DMS153 (cell line): ENCODE measurements at regions not wholly inside any gene's neighbourhood (a gene's known extent, or its start where the extent isn't known, plus 50 kb on each side); places are given as distances from the start of the nearest gene placed in this dataset.
"Not testable (repeated sequence)": the region's sequence is repeated elsewhere in the genome, so short reads cannot be mapped to it uniquely, and the experiment has no call there.

Experiments
- DNase-seq: peaks from one replicate; lab custom pipeline; 2025; lab: John Stamatoyannopoulos, UW

- not testable (repeated sequence) for DNase-seq
Measured at GRCh38 chrX:99988532-99988931, 421.5 kb downstream of the PCDH19 start.

- no peak for DNase-seq
Measured at GRCh38 chrX:99973572-99974226, 436.4 kb downstream of the PCDH19 start.

- no peak for DNase-seq
Measured at GRCh38 chrX:99939883-99940232, 470.2 kb downstream of the PCDH19 start.

- not testable (repeated sequence) for DNase-seq
Measured at GRCh38 chrX:99939206-99939882, 470.7 kb downstream of the PCDH19 start.

GRCh38 chrX:99938464-99938863, 471.6 kb downstream of the PCDH19 start:
- DNase-seq = no peak

- DNase-seq = no peak
Measured at GRCh38 chrX:99933865-99934264, 476.2 kb downstream of the PCDH19 start.

- DNase-seq = no peak
Measured at GRCh38 chrX:99914635-99915034, 495.4 kb downstream of the PCDH19 start.

- DNase-seq = no peak
Measured at GRCh38 chrX:99913611-99914010, 496.5 kb downstream of the PCDH19 start.

- DNase-seq = no peak
Measured at GRCh38 chrX:99909946-99910345, 500.1 kb downstream of the PCDH19 start.

- no peak for DNase-seq
Measured at GRCh38 chrX:99901091-99901490, 509.0 kb downstream of the PCDH19 start.

- DNase-seq = no peak
Measured at GRCh38 chrX:99887918-99888317, 522.2 kb downstream of the PCDH19 start.

GRCh38 chrX:99857455-99857854, 552.6 kb downstream of the PCDH19 start:
- DNase-seq = no peak

GRCh38 chrX:99833821-99834220, 576.3 kb downstream of the PCDH19 start:
- no peak for DNase-seq

- no peak for DNase-seq
Measured at GRCh38 chrX:99820197-99820596, 589.9 kb downstream of the PCDH19 start.

- no peak for DNase-seq
Measured at GRCh38 chrX:99800016-99800415, 610.1 kb downstream of the PCDH19 start.

- DNase-seq = no peak
Measured at GRCh38 chrX:99798936-99799335, 611.1 kb downstream of the PCDH19 start.

- DNase-seq = no peak
Measured at GRCh38 chrX:99795495-99795894, 614.6 kb downstream of the PCDH19 start.

- DNase-seq = no peak
Measured at GRCh38 chrX:99782516-99783040, 627.5 kb downstream of the PCDH19 start.

- no peak for DNase-seq
Measured at GRCh38 chrX:99777912-99778311, 632.2 kb downstream of the PCDH19 start.

GRCh38 chrX:99761731-99762130, 648.3 kb downstream of the PCDH19 start:
- no peak for DNase-seq

- DNase-seq = no peak
Measured at GRCh38 chrX:99752776-99753175, 657.3 kb downstream of the PCDH19 start.

GRCh38 chrX:99750721-99751120, 659.4 kb downstream of the PCDH19 start:
- DNase-seq = no peak

- no peak for DNase-seq
Measured at GRCh38 chrX:99722094-99722493, 688.0 kb downstream of the PCDH19 start.

- no peak for DNase-seq
Measured at GRCh38 chrX:99719140-99719539, 690.9 kb downstream of the PCDH19 start.
